ENCODE measurements at regions not wholly inside any gene's neighbourhood (a gene's known extent, or its start where the extent isn't known, plus 50 kb on each side); places are given as distances from the start of the nearest gene placed in this dataset.

DNA sequence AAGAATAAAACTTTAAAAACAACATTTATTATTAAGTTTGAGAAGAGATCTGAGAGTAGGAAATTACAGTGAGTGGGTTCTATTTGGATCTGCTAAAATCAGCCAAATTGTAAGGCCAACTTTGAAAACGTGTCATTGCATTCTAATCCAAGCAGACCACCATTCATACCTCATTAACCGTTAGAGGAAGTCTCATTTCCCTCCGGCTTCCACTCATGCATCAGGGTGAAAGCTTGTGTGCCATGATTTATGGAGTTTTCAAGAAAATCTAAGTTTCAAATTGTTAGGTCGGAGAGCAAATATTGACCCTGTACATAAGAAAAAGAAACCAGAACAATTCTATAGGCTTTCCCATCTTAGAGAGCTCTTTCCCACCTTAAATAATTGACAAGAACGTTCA, 166.6 kb upstream of the NRG3 start:
- TF ChIP-seq, protein P1, sequence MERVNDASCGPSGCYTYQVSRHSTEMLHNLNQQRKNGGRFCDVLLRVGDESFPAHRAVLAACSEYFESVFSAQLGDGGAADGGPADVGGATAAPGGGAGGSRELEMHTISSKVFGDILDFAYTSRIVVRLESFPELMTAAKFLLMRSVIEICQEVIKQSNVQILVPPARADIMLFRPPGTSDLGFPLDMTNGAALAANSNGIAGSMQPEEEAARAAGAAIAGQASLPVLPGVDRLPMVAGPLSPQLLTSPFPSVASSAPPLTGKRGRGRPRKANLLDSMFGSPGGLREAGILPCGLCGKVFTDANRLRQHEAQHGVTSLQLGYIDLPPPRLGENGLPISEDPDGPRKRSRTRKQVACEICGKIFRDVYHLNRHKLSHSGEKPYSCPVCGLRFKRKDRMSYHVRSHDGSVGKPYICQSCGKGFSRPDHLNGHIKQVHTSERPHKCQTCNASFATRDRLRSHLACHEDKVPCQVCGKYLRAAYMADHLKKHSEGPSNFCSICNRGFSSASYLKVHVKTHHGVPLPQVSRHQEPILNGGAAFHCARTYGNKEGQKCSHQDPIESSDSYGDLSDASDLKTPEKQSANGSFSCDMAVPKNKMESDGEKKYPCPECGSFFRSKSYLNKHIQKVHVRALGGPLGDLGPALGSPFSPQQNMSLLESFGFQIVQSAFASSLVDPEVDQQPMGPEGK (CRISPR knock-in tag; IDR thresholded peaks at IDR 0.05; ENCODE audit: borderline replicate concordance) = no peak
- no peak for TF ChIP-seq TOX (CRISPR knock-in tag; IDR thresholded peaks at IDR 0.05; ENCODE audit: borderline replicate concordance)
- no peak for TF ChIP-seq ISL1 (CRISPR knock-in tag; IDR thresholded peaks at IDR 0.05)
- no peak for TF ChIP-seq ZFP30 (CRISPR knock-in tag; IDR thresholded peaks at IDR 0.05)
- TF ChIP-seq ARNTL (CRISPR knock-in tag; IDR thresholded peaks at IDR 0.05; ENCODE audit: borderline replicate concordance, low read depth) = no peak
- TF ChIP-seq PPARA (CRISPR knock-in tag; IDR thresholded peaks at IDR 0.05; ENCODE audit: borderline replicate concordance) = no peak
- no peak for TF ChIP-seq ESRRG (CRISPR knock-in tag; IDR thresholded peaks at IDR 0.05)
- TF ChIP-seq CSDC2 (CRISPR knock-in tag; IDR thresholded peaks at IDR 0.05) = no peak
- TF ChIP-seq ZC3H10 (CRISPR knock-in tag; IDR thresholded peaks at IDR 0.05) = no peak
- TF ChIP-seq RARB (CRISPR knock-in tag; IDR thresholded peaks at IDR 0.05) = no peak
- no peak for TF ChIP-seq TCF4 (CRISPR knock-in tag; IDR thresholded peaks at IDR 0.05; ENCODE audit: borderline replicate concordance)
- TF ChIP-seq ZNF70 (CRISPR knock-in tag; IDR thresholded peaks at IDR 0.05) = no peak
- TF ChIP-seq POU6F1 (CRISPR knock-in tag; IDR thresholded peaks at IDR 0.05; ENCODE audit: borderline replicate concordance, low read depth) = no peak
- no peak for TF ChIP-seq OSR1 (CRISPR knock-in tag; IDR thresholded peaks at IDR 0.05)
